DND-41 (cell line): ENCODE measurements at regions not wholly inside any gene's neighbourhood (a gene's known extent, or its start where the extent isn't known, plus 50 kb on each side); places are given as distances from the start of the nearest gene placed in this dataset.

Experiments used
- ATAC-seq: fragments of 200-7000 bp; cut with Tn5 transposase; 3 replicates; pipeline ENCODE4 v1.9.1; 2021; ENCODE audit warnings: low read depth; ENCODE audit not compliant: insufficient read depth
- DNase-seq: peaks from one replicate; pipeline ENCODE4 v3.0.0-alpha.2; 2020
- H2AFZ ChIP-seq: 2 replicates; pipeline ENCODE4 v1.6.0; 2012; ENCODE audit warnings: low read depth, low read length
- H3K27ac ChIP-seq: 2 replicates; pipeline ENCODE4 v1.5.1; 2012; ENCODE audit warnings: low read length, inconsistent platforms
- H3K27me3 ChIP-seq: fragments of 200-600 bp; sonication (generic); 2 replicates; pipeline ENCODE4 v1.6.0; 2012; ENCODE audit warnings: low read length, mild to moderate bottlenecking, inconsistent platforms; ENCODE audit not compliant: insufficient read depth, poor library complexity
- H3K36me3 ChIP-seq: 2 replicates; pipeline ENCODE4 v1.5.1; 2012; ENCODE audit warnings: low read length, inconsistent platforms; ENCODE audit not compliant: insufficient read depth
- H3K4me1 ChIP-seq: 2 replicates; pipeline ENCODE4 v1.5.1; 2012; ENCODE audit warnings: mild to moderate bottlenecking, low read length; ENCODE audit not compliant: insufficient read depth
- H3K4me2 ChIP-seq: 2 replicates; pipeline ENCODE4 v1.6.0; 2012; ENCODE audit warnings: mild to moderate bottlenecking, moderate library complexity, low read length, inconsistent platforms; ENCODE audit not compliant: insufficient read depth
- H3K4me3 ChIP-seq, 2 experiments: fragments of 200-600 bp in 1 of 2; shearing (Covaris generic) in 1 of 2; 2 replicates each; pipeline ENCODE4 v1.5.1; 2012 to 2016; ENCODE audit warnings: inconsistent platforms in 2 of 2, low read length in 2 of 2, mild to moderate bottlenecking in 2 of 2, low read depth in 1 of 2, moderate library complexity in 1 of 2
- H3K79me2 ChIP-seq: 2 replicates; pipeline ENCODE4 v1.6.0; 2012; ENCODE audit warnings: low read length, inconsistent platforms; ENCODE audit not compliant: insufficient read depth
- H3K9ac ChIP-seq: 2 replicates; pipeline ENCODE4 v1.6.0; 2012; ENCODE audit warnings: low read depth, mild to moderate bottlenecking, inconsistent platforms, low read length, moderate library complexity
- H3K9me3 ChIP-seq: 2 replicates; pipeline ENCODE4 v1.5.1; 2012; ENCODE audit warnings: low read length, moderate library complexity, mild to moderate bottlenecking, inconsistent platforms; ENCODE audit not compliant: insufficient read depth, severe bottlenecking
- H4K20me1 ChIP-seq: 2 replicates; pipeline ENCODE4 v1.6.0; 2012; ENCODE audit warnings: low read length; ENCODE audit not compliant: insufficient read depth
- CTCF ChIP-seq: IDR thresholded peaks from 2 replicates; pipeline ENCODE4 v1.5.1; 2012; ENCODE audit warnings: borderline replicate concordance, low read length, moderate library complexity, mild to moderate bottlenecking; ENCODE audit not compliant: poor library complexity, severe bottlenecking; ENCODE audit errors: extremely low read depth
- EZH2 ChIP-seq: IDR thresholded peaks from 3 replicates; pipeline ENCODE4 v1.6.1; 2012; ENCODE audit warnings: borderline replicate concordance, low read depth, mild to moderate bottlenecking, moderate library complexity, low read length, inconsistent platforms; ENCODE audit not compliant: severe bottlenecking

- Histone ChIP-seq H3K9ac (no peak overlapping the region), H3K4me2 (no peak overlapping the region), H3K4me3 (no peak overlapping the region), H3K9me3 (no peaks in the 10 kb centered on the region), H3K79me2 (no peaks in the 10 kb centered on the region), H3K4me1 (no peaks in the 10 kb centered on the region), H3K27ac (no peak overlapping the region), H3K27me3 (no peaks in the 10 kb centered on the region), H3K36me3 (no peaks in the 10 kb centered on the region), H2AFZ (no peak overlapping the region), H4K20me1 (no peaks in the 10 kb centered on the region)
- ATAC-seq, result no peak
- TF ChIP-seq EZH2 (no peak), CTCF (no peak)
- no peak for DNase-seq
Observed at GRCh38 chr17:70420861-70421445, 251.6 kb downstream of the KCNJ2 start.

- H3K4me1 ChIP-seq, result no peaks in the 10 kb centered on the region
- ATAC-seq (no peak), DNase-seq (no peak)
- H3K9ac ChIP-seq, result no peak overlapping the region
- H2AFZ ChIP-seq, result no peak overlapping the region
- TF ChIP-seq EZH2, result no peak
- H3K27me3 ChIP-seq, result no peaks in the 10 kb centered on the region
- no peaks in the 10 kb centered on the region for H3K9me3 ChIP-seq
- H3K4me2 ChIP-seq, result no peak overlapping the region
- no peaks in the 10 kb centered on the region for H3K79me2 ChIP-seq
- H4K20me1 ChIP-seq, result no peaks in the 10 kb centered on the region
- no peaks in the 10 kb centered on the region for H3K36me3 ChIP-seq
- H3K27ac ChIP-seq, result no peak overlapping the region
- no peak overlapping the region for H3K4me3 ChIP-seq
Observed at GRCh38 chr17:70422862-70423261, 253.5 kb downstream of the KCNJ2 start.

GRCh38 chr17:70423562-70423961 is 254.2 kb downstream of the KCNJ2 start:
- no peak overlapping the region for H3K4me2 ChIP-seq
- DNase-seq (no peak), ATAC-seq (no peak)
- no peaks in the 10 kb centered on the region for H3K36me3 ChIP-seq
- no peak overlapping the region for H3K4me3 ChIP-seq
- H3K4me1 ChIP-seq, result no peaks in the 10 kb centered on the region
- no peaks in the 10 kb centered on the region for H3K27me3 ChIP-seq
- no peak overlapping the region for H3K27ac ChIP-seq
- H4K20me1 ChIP-seq, result no peaks in the 10 kb centered on the region
- H3K79me2 ChIP-seq, result no peaks in the 10 kb centered on the region
- no peaks in the 10 kb centered on the region for H3K9me3 ChIP-seq
- H3K9ac ChIP-seq, result no peak overlapping the region
- TF ChIP-seq EZH2, result no peak
- TF ChIP-seq CTCF, result no peak
- H2AFZ ChIP-seq, result no peak overlapping the region

GRCh38 chr17:70426752-70427151 is 257.4 kb downstream of the KCNJ2 start:
- no peak for DNase-seq
- Histone ChIP-seq H3K4me2 (no peak overlapping the region), H3K27ac (no peak overlapping the region), H3K27me3 (no peaks in the 10 kb centered on the region), H3K36me3 (no peaks in the 10 kb centered on the region), H2AFZ (no peak overlapping the region), H3K4me1 (no peaks in the 10 kb centered on the region), H3K4me3 (no peak overlapping the region), H3K79me2 (no peaks in the 10 kb centered on the region), H3K9ac (no peak overlapping the region), H4K20me1 (no peaks in the 10 kb centered on the region), H3K9me3 (no peaks in the 10 kb centered on the region)
- TF ChIP-seq CTCF (no peak), EZH2 (no peak)
- no peak for ATAC-seq
